Caco-2 (cell line): ENCODE measurements at regions not wholly inside any gene's neighbourhood (a gene's known extent, or its start where the extent isn't known, plus 50 kb on each side); places are given as distances from the start of the nearest gene placed in this dataset.

ENCODE experiments used
- BruUV-seq: library from RNA; stranded (reverse); fragments of 400-500 nt; replicated peaks from 2 replicates; lab custom pipeline; 2021; lab: Mats Ljungman, UMichigan
- CTCF ChIA-PET: fragments of 300-600 bp; sonication (Branson Sonifier 250); formaldehyde crosslinking; loops from one replicate; lab custom pipeline; 2022; ENCODE audit warnings: antibody characterized with exemption; lab: Charles Lee
- POLR2A ChIA-PET: fragments of 300-600 bp; sonication (Branson Sonifier 250); formaldehyde crosslinking; loops from one replicate; lab custom pipeline; 2022; ENCODE audit warnings: antibody characterized with exemption; lab: Charles Lee
- DNase-seq, 2 experiments: peaks; one replicate each; pipeline versions ENCODE4 v3.0.0 to v3.0.0-alpha.2; 2020 to 2022
- H3K27me3 ChIP-seq: replicated peaks from 2 replicates; pipeline ENCODE4 v1.6.0; 2011; ENCODE audit warnings: low read length; ENCODE audit not compliant: control insufficient read depth, insufficient read depth
- H3K36me3 ChIP-seq: 2 replicates; pipeline ENCODE4 v1.5.1; 2011; ENCODE audit warnings: low read length; ENCODE audit not compliant: control insufficient read depth, insufficient read depth
- H3K4me1 ChIP-seq: fragments of 250-450 bp; sonication (Bioruptor Pico); 2 replicates; pipeline ENCODE4 v1.5.1; 2020; ENCODE audit warnings: mild to moderate bottlenecking
- H3K4me3 ChIP-seq: 2 replicates; pipeline ENCODE4 v1.5.1; 2011; ENCODE audit warnings: low read depth, mild to moderate bottlenecking, control low read depth, low read length
- H3K9me3 ChIP-seq: fragments of 250-450 bp; sonication (Bioruptor Pico); 2 replicates; pipeline ENCODE4 v1.5.1; 2020; ENCODE audit warnings: mild to moderate bottlenecking, moderate library complexity
- H3K27ac Mint-ChIP-seq: one replicate; pipeline ENCODE4 v1.8.0; 2022; ENCODE audit warnings: mixed read lengths; ENCODE audit not compliant: unreplicated experiment
- H3K27me3 Mint-ChIP-seq: one replicate; pipeline ENCODE4 v1.8.0; 2022; ENCODE audit warnings: mixed read lengths; ENCODE audit not compliant: insufficient read depth, unreplicated experiment
- H3K36me3 Mint-ChIP-seq: one replicate; pipeline ENCODE4 v1.8.0; 2022; ENCODE audit warnings: mild to moderate bottlenecking, mixed read lengths; ENCODE audit not compliant: insufficient read depth, unreplicated experiment
- H3K4me1 Mint-ChIP-seq: one replicate; pipeline ENCODE4 v1.8.0; 2022; ENCODE audit warnings: low read depth, mixed read lengths; ENCODE audit not compliant: unreplicated experiment
- H3K4me3 Mint-ChIP-seq: one replicate; pipeline ENCODE4 v1.8.0; 2022; ENCODE audit warnings: mild to moderate bottlenecking, moderate library complexity, mixed read lengths; ENCODE audit not compliant: unreplicated experiment
- H3K9me3 Mint-ChIP-seq: one replicate; pipeline ENCODE4 v1.8.0; 2022; ENCODE audit warnings: mixed read lengths; ENCODE audit not compliant: unreplicated experiment
- CTCF ChIP-seq, 2 experiments: fragments of 200-600 bp in 1 of 2; IDR thresholded peaks; 1 replicate in 1 of 2; 2 replicates in 1 of 2; pipeline versions ENCODE4 v1.5.1 to v1.8.0; 2011 to 2022; ENCODE audit warnings: antibody characterized with exemption in 1 of 2, control low read depth in 1 of 2, inconsistent platforms in 1 of 2, low read depth in 1 of 2, low read length in 1 of 2, mild to moderate bottlenecking in 1 of 2, moderate library complexity in 1 of 2; ENCODE audit not compliant: insufficient read depth in 1 of 2, severe bottlenecking in 1 of 2, unreplicated experiment in 1 of 2
- intact Hi-C: fragments of 100-400 bp; cut with micrococcal nuclease; formaldehyde crosslinking; loops from one replicate; pipeline ENCODE4 v1.10.0; 2022; ENCODE audit not compliant: unreplicated experiment

GRCh38 chr1:110779636-110780035 is 93.3 kb upstream of the CD53 start:
- no peaks in the 10 kb centered on the region for H3K4me1 Mint-ChIP-seq
- POLR2A ChIA-PET = no interaction called here
- no peak for DNase-seq
- no peak overlapping the region for H3K27ac Mint-ChIP-seq
- H3K4me3 Mint-ChIP-seq = no peak overlapping the region
- Histone ChIP-seq H3K36me3 (no peaks in the 10 kb centered on the region), H3K4me3 (no peak overlapping the region), H3K9me3 (no peaks in the 10 kb centered on the region), H3K4me1 (no peaks in the 10 kb centered on the region), H3K27me3 (no peaks in the 10 kb centered on the region)
- TF ChIP-seq CTCF (IDR thresholded peaks at IDR 0.05; ENCODE audit: insufficient read depth in 1 of 2, low read depth in 1 of 2, low read length in 1 of 2, severe bottlenecking in 1 of 2, unreplicated experiment in 1 of 2) = no peak
- intact Hi-C loops = loop anchor here (5.0 to 10.0 kb wide), 3 partner anchors 162 to 255 kb away; no protein-coding TSS in a partner anchor
- H3K36me3 Mint-ChIP-seq = no peaks in the 10 kb centered on the region
- CTCF ChIA-PET = no interaction called here
- peaks cover 12% of the 10 kb centered on the region for H3K27me3 Mint-ChIP-seq
- H3K9me3 Mint-ChIP-seq = no peaks in the 10 kb centered on the region
- BruUV-seq = no TSS peak

- no peaks in the 10 kb centered on the region for H3K27me3 ChIP-seq
- TF ChIP-seq CTCF (IDR thresholded peaks at IDR 0.05; ENCODE audit: insufficient read depth in 1 of 2, low read depth in 1 of 2, low read length in 1 of 2, severe bottlenecking in 1 of 2, unreplicated experiment in 1 of 2) = no peak
- BruUV-seq = no TSS peak
- POLR2A ChIA-PET = no interaction called here
- no peak for DNase-seq
- H3K4me1 ChIP-seq = no peaks in the 10 kb centered on the region
- H3K9me3 ChIP-seq = no peaks in the 10 kb centered on the region
- Mint-ChIP-seq H3K9me3 (no peaks in the 10 kb centered on the region), H3K27ac (no peak overlapping the region), H3K4me3 (no peak overlapping the region), H3K36me3 (no peaks in the 10 kb centered on the region), H3K27me3 (peaks cover 10% of the 10 kb centered on the region), H3K4me1 (no peaks in the 10 kb centered on the region)
- H3K36me3 ChIP-seq = no peaks in the 10 kb centered on the region
- no peak overlapping the region for H3K4me3 ChIP-seq
- CTCF ChIA-PET = no interaction called here
- intact Hi-C loops = no loop called here
Measured at GRCh38 chr1:110778821-110779220, 94.1 kb upstream of the CD53 start.

GRCh38 chr1:110777228-110777627 is 95.7 kb upstream of the CD53 start:
- BruUV-seq = no TSS peak
- DNase-seq = no peak
- Histone ChIP-seq H3K9me3 (no peaks in the 10 kb centered on the region), H3K4me3 (no peak overlapping the region), H3K4me1 (no peaks in the 10 kb centered on the region), H3K27me3 (no peaks in the 10 kb centered on the region), H3K36me3 (no peaks in the 10 kb centered on the region)
- Mint-ChIP-seq H3K36me3 (no peaks in the 10 kb centered on the region), H3K9me3 (peaks cover 7% of the 10 kb centered on the region), H3K4me1 (no peaks in the 10 kb centered on the region), H3K27me3 (peaks cover 17% of the 10 kb centered on the region), H3K27ac (no peak overlapping the region), H3K4me3 (no peak overlapping the region)
- POLR2A ChIA-PET = no interaction called here
- TF ChIP-seq CTCF (IDR thresholded peaks at IDR 0.05; ENCODE audit: insufficient read depth in 1 of 2, low read depth in 1 of 2, low read length in 1 of 2, severe bottlenecking in 1 of 2, unreplicated experiment in 1 of 2) = no peak
- CTCF ChIA-PET = no interaction called here
- intact Hi-C loops = no loop called here
